ENCODE measurements at regions not wholly inside any gene's neighbourhood (a gene's known extent, or its start where the extent isn't known, plus 50 kb on each side); places are given as distances from the start of the nearest gene placed in this dataset.

DNA sequence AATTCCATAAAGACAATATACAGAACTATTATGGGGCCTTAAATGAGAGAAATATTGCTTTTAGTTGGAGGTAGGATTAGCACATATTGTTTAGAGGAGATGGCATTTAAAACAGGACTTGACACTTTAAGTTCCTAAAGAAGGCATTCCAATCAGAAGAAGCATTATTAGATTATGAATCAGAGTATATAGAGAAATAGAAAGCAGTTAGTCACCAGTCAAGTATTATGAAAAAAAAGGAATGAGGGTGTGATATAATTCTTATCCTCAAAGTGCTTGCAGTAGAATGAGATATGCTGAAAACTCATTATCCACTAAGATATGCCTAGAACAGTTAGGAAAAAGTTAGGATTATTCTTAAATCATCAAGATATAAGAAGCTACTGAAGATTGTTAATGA lies 456.2 kb downstream of the ZNF385D start:
- DNase-seq = no peak

DNA sequence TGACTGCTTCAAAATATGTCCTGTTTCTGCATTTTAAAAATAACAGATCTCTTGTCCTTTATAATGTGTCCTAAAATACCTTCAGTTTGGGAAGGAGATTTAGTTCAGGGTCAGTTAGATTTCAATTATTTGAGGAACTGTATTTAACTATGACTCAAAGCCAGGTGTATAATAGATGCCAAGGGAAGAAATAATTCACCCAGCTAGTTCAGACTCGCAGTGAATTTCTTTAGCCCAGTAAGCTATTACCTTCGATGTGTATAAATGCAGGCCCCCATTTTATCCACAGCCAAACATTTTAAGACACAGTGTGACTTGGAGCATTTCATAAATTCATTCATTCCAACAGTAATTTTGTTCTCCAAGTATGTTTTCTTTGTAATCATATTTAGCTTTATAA lies 458.0 kb downstream of the ZNF385D start:
- Histone ChIP-seq H3K27me3 (no peaks in the 10 kb centered on the region), H3K36me3 (no peaks in the 10 kb centered on the region), H3K9me3 (no peaks in the 10 kb centered on the region), H3K4me1 (no peaks in the 10 kb centered on the region), H3K4me3 (ENCODE audit: low read depth, low read length) (no peak overlapping the region)
- TF ChIP-seq, protein P1, sequence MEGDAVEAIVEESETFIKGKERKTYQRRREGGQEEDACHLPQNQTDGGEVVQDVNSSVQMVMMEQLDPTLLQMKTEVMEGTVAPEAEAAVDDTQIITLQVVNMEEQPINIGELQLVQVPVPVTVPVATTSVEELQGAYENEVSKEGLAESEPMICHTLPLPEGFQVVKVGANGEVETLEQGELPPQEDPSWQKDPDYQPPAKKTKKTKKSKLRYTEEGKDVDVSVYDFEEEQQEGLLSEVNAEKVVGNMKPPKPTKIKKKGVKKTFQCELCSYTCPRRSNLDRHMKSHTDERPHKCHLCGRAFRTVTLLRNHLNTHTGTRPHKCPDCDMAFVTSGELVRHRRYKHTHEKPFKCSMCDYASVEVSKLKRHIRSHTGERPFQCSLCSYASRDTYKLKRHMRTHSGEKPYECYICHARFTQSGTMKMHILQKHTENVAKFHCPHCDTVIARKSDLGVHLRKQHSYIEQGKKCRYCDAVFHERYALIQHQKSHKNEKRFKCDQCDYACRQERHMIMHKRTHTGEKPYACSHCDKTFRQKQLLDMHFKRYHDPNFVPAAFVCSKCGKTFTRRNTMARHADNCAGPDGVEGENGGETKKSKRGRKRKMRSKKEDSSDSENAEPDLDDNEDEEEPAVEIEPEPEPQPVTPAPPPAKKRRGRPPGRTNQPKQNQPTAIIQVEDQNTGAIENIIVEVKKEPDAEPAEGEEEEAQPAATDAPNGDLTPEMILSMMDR (IDR thresholded peaks at IDR 0.05; ENCODE audit: low read depth, low read length) = no peak
- no peak for DNase-seq

More for the DNA sequence above, 456.2 kb downstream of the ZNF385D start:
- Histone ChIP-seq H3K36me3 (no peaks in the 10 kb centered on the region), H3K9me3 (no peaks in the 10 kb centered on the region), H3K4me3 (ENCODE audit: low read depth, low read length) (no peak overlapping the region), H3K4me1 (no peaks in the 10 kb centered on the region), H3K27me3 (no peaks in the 10 kb centered on the region)
- TF ChIP-seq, protein P1 (IDR thresholded peaks at IDR 0.05; ENCODE audit: low read depth, low read length) = no peak

DNA sequence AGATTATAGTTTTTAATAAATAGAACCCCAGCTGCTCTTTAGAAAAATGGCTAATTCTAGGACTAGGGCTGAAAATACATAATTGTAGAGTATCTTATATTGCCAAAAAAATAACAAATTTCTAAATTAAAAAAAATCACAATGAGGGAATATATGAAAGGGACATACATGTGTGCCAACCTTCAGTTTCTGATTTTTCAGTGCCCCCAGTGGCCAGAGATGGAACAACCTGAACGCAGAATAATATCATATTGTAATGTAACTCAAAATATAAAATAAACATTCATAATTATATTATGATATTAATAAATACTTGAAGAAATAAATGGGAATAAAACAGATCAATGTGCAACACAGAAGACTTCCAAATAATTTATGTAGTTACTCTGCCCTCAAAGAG lies 460.5 kb downstream of the ZNF385D start:
- DNase-seq = no peak
- Histone ChIP-seq H3K27me3 (no peaks in the 10 kb centered on the region), H3K4me1 (no peaks in the 10 kb centered on the region), H3K4me3 (ENCODE audit: low read depth, low read length) (no peak overlapping the region), H3K9me3 (no peaks in the 10 kb centered on the region), H3K36me3 (no peaks in the 10 kb centered on the region)
- TF ChIP-seq, protein P1 (IDR thresholded peaks at IDR 0.05; ENCODE audit: low read depth, low read length) = peak; percentile 37

DNA sequence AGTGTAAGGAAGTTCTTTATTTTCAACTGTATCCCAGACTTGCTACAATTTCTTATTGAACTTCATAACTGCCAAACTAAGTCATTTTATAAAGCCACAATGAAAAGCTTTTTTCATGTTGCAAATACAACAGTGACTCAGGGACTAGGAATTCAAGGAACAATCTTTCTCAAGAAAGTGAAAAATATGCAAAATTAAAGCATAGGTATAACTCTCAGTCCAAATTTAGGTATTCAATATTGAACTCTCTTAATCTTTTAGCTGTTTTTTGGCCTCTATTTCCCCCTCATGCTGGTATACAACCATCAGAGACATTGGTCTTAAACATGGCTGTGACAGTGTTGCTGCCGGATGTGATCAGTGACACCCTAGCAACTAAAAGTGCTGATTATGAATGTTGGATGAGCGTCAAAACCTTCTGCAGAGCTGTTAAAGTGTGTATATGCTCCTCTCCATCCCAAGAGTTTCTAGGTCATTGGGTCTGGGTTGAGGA lies 476.9 kb downstream of the ZNF385D start:
- Histone ChIP-seq H3K27me3 (no peaks in the 10 kb centered on the region), H3K4me3 (ENCODE audit: low read depth, low read length) (no peak overlapping the region), H3K4me1 (no peaks in the 10 kb centered on the region), H3K36me3 (no peaks in the 10 kb centered on the region), H3K9me3 (no peaks in the 10 kb centered on the region)
- no peak for DNase-seq
- TF ChIP-seq, protein P1 (IDR thresholded peaks at IDR 0.05; ENCODE audit: low read depth, low read length) = no peak

DNA sequence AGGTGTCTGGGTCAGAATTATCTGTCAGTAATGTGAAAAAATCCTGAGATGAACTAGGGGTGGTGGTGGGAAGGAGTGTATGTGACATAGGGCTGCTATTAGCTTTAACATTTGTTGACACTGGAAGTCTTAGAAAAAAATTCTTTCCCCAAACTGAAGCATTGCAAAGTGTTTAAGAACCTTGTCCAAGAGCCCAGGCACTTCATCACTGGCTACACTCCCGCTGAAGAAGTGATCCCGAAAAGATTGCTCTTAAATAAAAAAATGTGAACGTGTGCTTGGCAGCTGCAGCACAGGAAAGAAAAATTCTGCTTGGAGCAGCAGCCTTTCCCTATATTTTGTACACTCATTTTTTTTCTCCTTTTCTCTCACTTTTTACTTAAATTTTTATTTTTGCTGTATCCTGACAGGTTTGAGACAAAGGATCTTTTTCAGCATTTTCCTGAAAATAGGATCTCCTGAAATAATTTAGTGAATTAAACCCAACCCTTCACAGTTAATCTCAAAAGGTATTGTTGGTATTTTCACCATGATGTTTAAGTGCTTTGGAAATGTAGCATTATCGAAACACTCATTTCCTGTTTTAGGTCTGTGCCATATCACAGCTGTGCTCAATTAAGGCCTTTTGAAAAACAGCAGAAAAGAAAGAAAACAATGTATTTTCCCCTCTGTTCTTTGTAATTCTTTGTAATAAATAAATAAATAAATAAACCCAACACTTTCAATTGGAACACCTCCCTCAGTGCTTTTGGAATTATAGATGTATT lies 477.6 kb downstream of the ZNF385D start:
- TF ChIP-seq, protein P1 (IDR thresholded peaks at IDR 0.05; ENCODE audit: low read depth, low read length) = no peak
- no peaks in the 10 kb centered on the region for H3K36me3 ChIP-seq
- no peaks in the 10 kb centered on the region for H3K4me1 ChIP-seq
- no peak overlapping the region for H3K4me3 ChIP-seq (ENCODE audit: low read depth, low read length)
- no peaks in the 10 kb centered on the region for H3K9me3 ChIP-seq
- DNase-seq = no peak
- H3K27me3 ChIP-seq = no peaks in the 10 kb centered on the region

DNA sequence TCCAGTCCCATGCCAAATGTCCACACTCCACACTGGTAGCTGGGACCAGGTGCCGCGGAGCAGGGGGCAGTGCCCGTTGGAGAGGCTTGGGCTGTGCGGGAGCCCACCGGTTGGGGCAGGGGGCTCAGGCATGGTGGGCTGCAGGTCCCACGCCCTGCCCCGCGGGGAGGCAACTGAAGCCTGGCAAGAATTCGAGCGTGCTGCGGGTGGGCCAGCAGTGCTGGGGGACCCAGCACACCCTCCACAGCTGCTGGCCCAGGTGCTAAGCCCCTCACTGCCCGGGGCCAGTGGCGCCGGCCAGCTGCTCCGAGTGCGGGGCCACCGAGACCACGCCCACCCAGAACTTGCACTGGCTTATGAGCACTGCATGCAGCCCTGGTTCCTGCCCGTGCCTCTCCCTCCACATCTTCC lies 479.4 kb downstream of the ZNF385D start:
- no peaks in the 10 kb centered on the region for H3K27me3 ChIP-seq
- no peak overlapping the region for H3K4me3 ChIP-seq (ENCODE audit: low read depth, low read length)
- no peaks in the 10 kb centered on the region for H3K4me1 ChIP-seq
- no peak for DNase-seq
- H3K9me3 ChIP-seq = no peaks in the 10 kb centered on the region
- H3K36me3 ChIP-seq = no peaks in the 10 kb centered on the region
- TF ChIP-seq, protein P1 (IDR thresholded peaks at IDR 0.05; ENCODE audit: low read depth, low read length) = no peak

Data from BE2C (cell line).